GM23338 (cell line): ENCODE measurements at regions not wholly inside any gene's neighbourhood (a gene's known extent, or its start where the extent isn't known, plus 50 kb on each side); places are given as distances from the start of the nearest gene placed in this dataset.

Source experiments
- ATAC-seq: fragments of 200-7000 bp; cut with Tn5 transposase; 3 replicates; pipeline ENCODE4 v1.9.1; 2020
- DNase-seq: peaks from one replicate; pipeline ENCODE4 v3.0.0-alpha.2; 2015; ENCODE audit warnings: low spot score
- H2AFZ ChIP-seq: fragments of 200-600 bp; sonication (generic); 2 replicates; pipeline ENCODE4 v1.8.0; 2016; ENCODE audit warnings: antibody characterized with exemption, mild to moderate bottlenecking, moderate library complexity
- H3F3A ChIP-seq: fragments of 200-600 bp; sonication (generic); replicated peaks from 2 replicates; pipeline ENCODE4 v1.8.0; 2017; ENCODE audit warnings: antibody characterized with exemption, mixed run types, low read depth
- H3K27ac ChIP-seq: fragments of 200-600 bp; sonication (generic); 2 replicates; pipeline ENCODE4 v1.6.1; 2016; ENCODE audit warnings: low read depth
- H3K27me3 ChIP-seq: fragments of 200-600 bp; sonication (generic); 2 replicates; pipeline ENCODE4 v1.8.0; 2016; ENCODE audit warnings: mild to moderate bottlenecking, mixed run types, moderate library complexity; ENCODE audit not compliant: insufficient read depth
- H3K36me3 ChIP-seq: fragments of 200-600 bp; sonication (generic); 2 replicates; pipeline ENCODE4 v1.8.0; 2016; ENCODE audit warnings: mild to moderate bottlenecking; ENCODE audit not compliant: insufficient read depth
- H3K4me1 ChIP-seq: fragments of 200-600 bp; sonication (generic); 2 replicates; pipeline ENCODE4 v1.8.0; 2016; ENCODE audit warnings: mild to moderate bottlenecking, moderate library complexity; ENCODE audit not compliant: insufficient read depth
- H3K4me2 ChIP-seq: fragments of 200-600 bp; sonication (generic); 2 replicates; pipeline ENCODE4 v1.7.1; 2017; ENCODE audit warnings: mixed run types
- H3K4me3 ChIP-seq: fragments of 200-600 bp; sonication (generic); 2 replicates; pipeline ENCODE4 v1.6.1; 2016; ENCODE audit warnings: mixed run types
- H3K79me2 ChIP-seq: fragments of 200-600 bp; sonication (generic); replicated peaks from 2 replicates; pipeline ENCODE4 v1.8.0; 2017; ENCODE audit warnings: mild to moderate bottlenecking; ENCODE audit not compliant: insufficient read depth
- H3K9me2 ChIP-seq: fragments of 200-600 bp; sonication (generic); 2 replicates; pipeline ENCODE4 v1.8.0; 2017; ENCODE audit not compliant: insufficient read depth
- H4K20me1 ChIP-seq: fragments of 200-600 bp; sonication (generic); replicated peaks from 2 replicates; pipeline ENCODE4 v1.8.0; 2017; ENCODE audit warnings: mild to moderate bottlenecking; ENCODE audit not compliant: insufficient read depth
- H3K27ac Mint-ChIP-seq: 2 replicates; pipeline ENCODE4 v1.8.0; 2020; ENCODE audit warnings: inconsistent platforms, mild to moderate bottlenecking, moderate library complexity, mixed read lengths
- H3K27me3 Mint-ChIP-seq: 3 replicates; pipeline ENCODE4 v1.8.0; 2022; ENCODE audit warnings: low read depth, mild to moderate bottlenecking, moderate library complexity, mixed read lengths, inconsistent platforms; ENCODE audit not compliant: insufficient read depth, poor library complexity
- H3K36me3 Mint-ChIP-seq: 3 replicates; pipeline ENCODE4 v1.8.0; 2021; ENCODE audit warnings: low read depth, mild to moderate bottlenecking, inconsistent platforms, moderate library complexity, mixed read lengths
- H3K4me1 Mint-ChIP-seq: 3 replicates; pipeline ENCODE4 v1.8.0; 2020; ENCODE audit warnings: mild to moderate bottlenecking, inconsistent platforms, mixed read lengths
- H3K4me3 Mint-ChIP-seq: 3 replicates; pipeline ENCODE4 v1.8.0; 2021; ENCODE audit warnings: moderate library complexity, mild to moderate bottlenecking, inconsistent platforms, mixed read lengths
- H3K9me3 Mint-ChIP-seq: 3 replicates; pipeline ENCODE4 v1.8.0; 2020; ENCODE audit warnings: moderate library complexity, mild to moderate bottlenecking, inconsistent platforms, mixed read lengths
- CREB1 ChIP-seq: fragments of 250-450 bp; sonication (Bioruptor Pico); IDR thresholded peaks from 2 replicates; pipeline ENCODE4 v1.5.0; 2020; ENCODE audit warnings: low read depth, mild to moderate bottlenecking, moderate library complexity
- ETS1 ChIP-seq: IDR thresholded peaks from 2 replicates; pipeline ENCODE4 v1.6.1; 2016; ENCODE audit warnings: antibody characterized with exemption
- JUNB ChIP-seq: IDR thresholded peaks from one replicate; pipeline ENCODE4 v1.6.1; 2016; ENCODE audit warnings: antibody characterized with exemption; ENCODE audit not compliant: unreplicated experiment
- POLR2AphosphoS5 ChIP-seq: IDR thresholded peaks from 2 replicates; pipeline ENCODE4 v1.6.1; 2016; ENCODE audit warnings: antibody characterized with exemption, low read depth
- ZNF331 ChIP-seq: fragments of 250-450 bp; sonication (Bioruptor Pico); IDR thresholded peaks from 2 replicates; pipeline ENCODE4 v1.5.0; 2020; ENCODE audit warnings: low read depth, mild to moderate bottlenecking, moderate library complexity
- TF ChIP-seq, protein P1 (sequence below), 2 experiments: fragments of 200-600 bp in 1 of 2; sonication (generic) in 1 of 2; conservative IDR thresholded peaks; 2 replicates each; pipeline versions ENCODE4 v1.5.1 to v1.6.1; 2016 to 2017; ENCODE audit warnings: antibody characterized with exemption in 2 of 2, low read depth in 2 of 2, mild to moderate bottlenecking in 2 of 2, moderate library complexity in 1 of 2

DNA sequence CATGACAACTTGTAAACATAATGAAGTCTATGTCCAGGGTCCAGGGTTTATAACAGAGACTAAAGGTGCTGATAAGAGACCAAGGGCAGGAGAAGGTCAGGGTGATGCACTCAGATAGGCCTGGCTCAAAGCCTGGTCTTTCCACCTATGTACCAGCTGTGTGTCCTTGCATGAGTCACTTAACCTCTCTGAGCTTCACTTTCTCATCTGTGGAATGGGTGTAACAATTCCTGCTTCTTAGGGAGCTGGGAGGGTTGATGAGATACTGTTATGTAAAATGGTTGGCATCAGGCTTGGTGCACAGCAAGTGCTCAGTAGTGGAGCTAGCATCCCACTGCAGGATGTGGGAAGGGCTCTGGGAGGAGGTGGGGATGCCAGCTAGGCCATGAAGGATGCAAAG is 143.7 kb upstream of the CSF3R start:
- Mint-ChIP-seq H3K4me3 (no peak overlapping the region), H3K36me3 (peaks cover 6% of the 10 kb centered on the region; the same call in 2 of the 3 replicates)
- H3K4me3 ChIP-seq = no peak overlapping the region

DNA sequence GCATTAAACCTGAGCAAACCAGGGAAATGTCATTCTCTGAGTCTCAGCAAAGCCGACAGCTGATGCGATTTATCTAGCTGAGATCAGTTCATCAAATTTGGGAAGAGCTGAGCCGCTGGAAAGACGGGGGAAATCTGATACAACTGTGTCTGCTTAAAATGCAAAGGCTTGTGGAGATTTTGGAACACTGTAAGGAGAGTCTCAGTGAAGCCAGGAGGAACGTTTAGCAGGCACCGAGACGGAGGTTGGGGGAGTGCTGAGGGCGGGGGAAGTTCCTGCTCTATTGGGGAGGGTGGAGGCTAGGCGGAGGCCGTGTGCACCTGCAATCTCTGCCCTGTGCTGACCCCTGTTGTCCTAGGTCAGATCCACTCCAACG is 143.2 kb upstream of the CSF3R start:
- peaks cover 11% of the 10 kb centered on the region; the same call in 2 of the 3 replicates for H3K36me3 Mint-ChIP-seq
- no peak overlapping the region for H3K27ac Mint-ChIP-seq
- DNase-seq (peak; percentile 23), ATAC-seq (peak; percentile 26)
- no peaks in the 10 kb centered on the region for H3K36me3 ChIP-seq
- peaks cover 25% of the 10 kb centered on the region for H3K4me1 ChIP-seq
- H3K4me1 Mint-ChIP-seq = peaks cover 29% of the 10 kb centered on the region
- H3K4me2 ChIP-seq = no peak overlapping the region
- peak overlapping the region; percentile 52; the same call in 1 of the 2 replicates for H2AFZ ChIP-seq
- H3K27ac ChIP-seq = no peak overlapping the region
- H3K27me3 Mint-ChIP-seq = peaks cover 5% of the 10 kb centered on the region
- no peak overlapping the region for H3K4me3 Mint-ChIP-seq
- H3K79me2 ChIP-seq = no peaks in the 10 kb centered on the region
- H3K9me2 ChIP-seq = no peaks in the 10 kb centered on the region
- H3K27me3 ChIP-seq = no peaks in the 10 kb centered on the region
- H4K20me1 ChIP-seq = no peaks in the 10 kb centered on the region
- H3F3A ChIP-seq = no peaks in the 10 kb centered on the region
- H3K9me3 Mint-ChIP-seq = peaks cover 18% of the 10 kb centered on the region
- no peak overlapping the region for H3K4me3 ChIP-seq
- TF ChIP-seq, protein P1, sequence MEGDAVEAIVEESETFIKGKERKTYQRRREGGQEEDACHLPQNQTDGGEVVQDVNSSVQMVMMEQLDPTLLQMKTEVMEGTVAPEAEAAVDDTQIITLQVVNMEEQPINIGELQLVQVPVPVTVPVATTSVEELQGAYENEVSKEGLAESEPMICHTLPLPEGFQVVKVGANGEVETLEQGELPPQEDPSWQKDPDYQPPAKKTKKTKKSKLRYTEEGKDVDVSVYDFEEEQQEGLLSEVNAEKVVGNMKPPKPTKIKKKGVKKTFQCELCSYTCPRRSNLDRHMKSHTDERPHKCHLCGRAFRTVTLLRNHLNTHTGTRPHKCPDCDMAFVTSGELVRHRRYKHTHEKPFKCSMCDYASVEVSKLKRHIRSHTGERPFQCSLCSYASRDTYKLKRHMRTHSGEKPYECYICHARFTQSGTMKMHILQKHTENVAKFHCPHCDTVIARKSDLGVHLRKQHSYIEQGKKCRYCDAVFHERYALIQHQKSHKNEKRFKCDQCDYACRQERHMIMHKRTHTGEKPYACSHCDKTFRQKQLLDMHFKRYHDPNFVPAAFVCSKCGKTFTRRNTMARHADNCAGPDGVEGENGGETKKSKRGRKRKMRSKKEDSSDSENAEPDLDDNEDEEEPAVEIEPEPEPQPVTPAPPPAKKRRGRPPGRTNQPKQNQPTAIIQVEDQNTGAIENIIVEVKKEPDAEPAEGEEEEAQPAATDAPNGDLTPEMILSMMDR (conservative IDR thresholded peaks at IDR 0.05; ENCODE audit: low read depth in 2 of 2) = peak in 1 of 2 experiments; percentile 33; a peak in 2 of 4 replicates
- TF ChIP-seq ZNF331 (CRISPR knock-in tag) (no peak), POLR2AphosphoS5 (no peak), ETS1 (no peak)

More for the DNA sequence above, 143.7 kb upstream of the CSF3R start:
- Mint-ChIP-seq H3K9me3 (peaks cover 13% of the 10 kb centered on the region), H3K27me3 (peaks cover 5% of the 10 kb centered on the region), H3K27ac (no peak overlapping the region), H3K4me1 (peaks cover 29% of the 10 kb centered on the region)
- no peaks in the 10 kb centered on the region for H3K9me2 ChIP-seq
- H3K4me1 ChIP-seq = peaks cover 25% of the 10 kb centered on the region
- H3K4me2 ChIP-seq = no peak overlapping the region
- DNase-seq (no peak), ATAC-seq (no peak)
- no peaks in the 10 kb centered on the region for H3K36me3 ChIP-seq
- H2AFZ ChIP-seq = no peak overlapping the region
- no peaks in the 10 kb centered on the region for H3K79me2 ChIP-seq
- no peaks in the 10 kb centered on the region for H4K20me1 ChIP-seq
- H3K27ac ChIP-seq = no peak overlapping the region
- no peaks in the 10 kb centered on the region for H3F3A ChIP-seq
- TF ChIP-seq ETS1 (no peak), JUNB (no peak), CREB1 (no peak), ZNF331 (CRISPR knock-in tag) (no peak)
- TF ChIP-seq, protein P1 (conservative IDR thresholded peaks at IDR 0.05; ENCODE audit: low read depth in 2 of 2) = no peak
- no peaks in the 10 kb centered on the region for H3K27me3 ChIP-seq
